ENCODE measurements at regions not wholly inside any gene's neighbourhood (a gene's known extent, or its start where the extent isn't known, plus 50 kb on each side); places are given as distances from the start of the nearest gene placed in this dataset.

GRCh38 chr2:203812294-203813221, 55.0 kb upstream of the CTLA4 start:
- no peak for DNase-seq (ENCODE audit: low spot score)

DNA sequence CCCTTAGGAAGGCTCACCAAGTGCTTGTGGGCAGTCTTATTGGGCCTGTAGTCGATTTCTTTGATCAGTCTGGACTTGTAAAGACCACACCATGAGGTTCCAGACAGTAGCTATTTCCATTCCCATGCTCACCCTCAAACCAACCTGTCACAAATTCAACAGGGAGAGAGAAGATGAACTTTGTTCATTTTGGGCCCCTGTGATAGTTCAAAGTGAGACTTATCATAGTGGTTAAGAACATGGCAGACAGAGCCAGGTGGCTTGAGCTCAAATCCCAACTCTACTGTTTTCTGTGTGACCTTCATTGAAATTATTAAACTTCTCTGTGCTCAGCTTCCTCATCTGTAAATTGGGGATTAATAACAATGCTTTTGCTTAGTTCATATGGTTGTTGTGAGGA, 53.9 kb upstream of the CTLA4 start:
- DNase-seq (ENCODE audit: low spot score): no peak
- intact Hi-C loops (cut with DNase I): loop anchor here (2.0 to 5.0 kb wide), 2 partner anchors 126 to 329 kb away; no protein-coding TSS in a partner anchor

More at GRCh38 chr2:203812294-203813221, 55.0 kb upstream of the CTLA4 start:
- intact Hi-C loops (cut with DNase I): loop anchor here (5.0 kb wide), 1 partner anchor 125 kb away; no protein-coding TSS in a partner anchor

DNA sequence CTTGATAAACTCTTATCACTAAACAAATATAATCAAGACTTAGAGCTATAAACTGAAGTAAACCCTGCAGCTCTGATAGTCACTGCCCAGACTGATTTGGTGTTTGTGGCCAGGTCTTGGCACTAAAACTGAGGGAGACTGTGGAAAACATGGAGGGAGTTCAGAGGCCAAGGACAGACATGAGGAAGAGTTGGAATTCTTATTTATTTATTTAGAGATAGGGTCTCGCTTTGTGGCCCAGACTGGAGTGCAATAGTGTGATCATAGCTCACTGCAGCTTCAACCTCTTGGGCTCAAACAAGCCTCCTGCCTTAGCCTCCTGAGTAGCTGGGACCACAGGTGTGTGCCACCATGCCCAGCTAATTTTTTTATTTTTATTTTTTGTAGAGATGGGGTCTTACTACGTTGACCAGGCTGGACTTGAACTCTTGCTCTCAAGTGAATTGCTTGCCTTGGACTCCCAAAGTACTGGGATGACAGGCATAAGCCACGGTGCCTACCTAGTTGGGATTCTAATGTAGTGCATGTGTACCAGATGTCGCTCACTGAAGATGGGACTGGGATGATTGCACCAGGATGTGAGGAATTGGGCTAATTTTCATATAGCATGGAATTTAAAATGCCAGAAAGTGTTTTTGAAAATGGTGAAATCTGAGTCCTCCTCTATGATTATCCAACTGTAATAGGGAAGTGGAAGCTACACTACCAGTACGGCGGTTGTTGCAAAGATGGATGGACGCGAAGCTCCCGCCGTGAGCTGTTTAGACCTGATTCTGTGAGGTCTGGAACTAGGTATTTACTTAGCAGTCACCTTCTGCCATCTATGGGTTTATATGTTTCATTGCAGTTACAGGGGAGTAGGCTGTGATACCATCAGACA, 52.7 kb upstream of the CTLA4 start:
- no peak for DNase-seq (ENCODE audit: low spot score)
- intact Hi-C loops (cut with DNase I): loop anchor here (1.0 to 5.0 kb wide), 5 partner anchors 92 to 578 kb away; partner anchors contain the start of genes CYP20A1 and RAPH1

DNA sequence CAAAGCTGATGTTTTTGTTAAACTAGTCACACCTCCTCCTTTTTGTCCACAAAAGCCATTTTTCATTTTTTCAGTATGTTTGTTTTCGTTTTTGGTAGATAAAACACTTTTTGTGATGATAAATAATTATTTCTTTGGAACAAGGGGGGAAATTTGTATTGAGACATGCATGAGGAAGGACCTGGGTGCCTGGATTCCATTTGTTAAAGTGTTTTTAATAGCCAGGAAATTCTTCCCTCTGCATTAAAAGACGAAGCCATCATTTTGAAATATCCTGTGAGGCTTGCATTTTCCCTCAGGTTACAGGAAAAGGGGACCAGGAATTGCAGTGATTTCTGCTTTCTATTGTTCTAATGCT, 52.1 kb upstream of the CTLA4 start:
- intact Hi-C loops (cut with DNase I): loop anchor here (1.0 to 5.0 kb wide), 4 partner anchors 92 to 578 kb away; partner anchors contain the start of genes CYP20A1 and RAPH1
- DNase-seq (ENCODE audit: low spot score): no peak

DNA sequence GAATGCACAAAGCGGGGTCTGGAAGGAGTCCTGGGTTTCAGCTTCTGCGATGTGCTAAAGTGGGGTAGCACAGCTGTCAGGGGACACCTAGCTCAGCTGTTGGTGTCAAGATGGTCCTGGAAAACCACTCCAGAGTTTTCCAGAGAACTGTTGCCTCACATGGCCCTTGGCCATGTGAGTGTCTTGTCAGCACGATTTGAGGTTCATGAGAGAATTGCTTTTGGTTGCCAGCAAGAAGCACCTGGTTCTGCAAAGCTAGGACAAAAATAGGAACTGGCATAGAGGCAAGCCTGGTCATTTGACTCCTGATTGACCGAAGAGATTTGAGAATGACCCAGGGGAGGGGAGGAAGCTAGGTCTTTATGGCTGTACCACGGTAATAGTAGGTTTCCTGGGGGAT, 50.4 kb upstream of the CTLA4 start:
- intact Hi-C loops (cut with DNase I): loop anchor here (5.0 kb wide), 2 partner anchors 90 to 580 kb away; partner anchors contain the start of gene CYP20A1
- DNase-seq (ENCODE audit: low spot score): no peak
